NCI-H1694 (cell line): ENCODE measurements at regions not wholly inside any gene's neighbourhood (a gene's known extent, or its start where the extent isn't known, plus 50 kb on each side); places are given as distances from the start of the nearest gene placed in this dataset.

Experiments used
- DNase-seq: peaks from one replicate; lab custom pipeline; 2025; lab: John Stamatoyannopoulos, UW

GRCh38 chr16:11401161-11402050 is 56.1 kb downstream of the RMI2 start:
- DNase-seq, result no peak

GRCh38 chr16:11402051-11402744 is 56.9 kb downstream of the RMI2 start:
- no peak for DNase-seq

GRCh38 chr16:11402745-11403533 is 57.7 kb downstream of the RMI2 start:
- no peak for DNase-seq

- no peak for DNase-seq
These were observed 58.2 kb downstream of the RMI2 start for GRCh38 chr16:11403534-11403795.

- no peak for DNase-seq
These were observed 58.7 kb downstream of the RMI2 start for GRCh38 chr16:11403920-11404319.

GRCh38 chr16:11404603-11405002 is 59.3 kb downstream of the RMI2 start:
- no peak for DNase-seq

GRCh38 chr16:11405331-11406176 is 60.3 kb downstream of the RMI2 start:
- no peak for DNase-seq

- DNase-seq, result no peak
These were observed 60.9 kb downstream of the RMI2 start for GRCh38 chr16:11406177-11406560.

- peak; percentile 65 for DNase-seq
These were observed 62.1 kb downstream of the RMI2 start for GRCh38 chr16:11407047-11407982.

- no peak for DNase-seq
These were observed 63.0 kb downstream of the RMI2 start for GRCh38 chr16:11408216-11408615.

- no peak for DNase-seq
These were observed 64.1 kb downstream of the RMI2 start for GRCh38 chr16:11409398-11409797.

- peak; percentile 73 for DNase-seq
These were observed 65.3 kb downstream of the RMI2 start for GRCh38 chr16:11410376-11411058.

- no peak for DNase-seq
These were observed 65.8 kb downstream of the RMI2 start for GRCh38 chr16:11411059-11411550.

- DNase-seq, result no peak
These were observed 67.1 kb downstream of the RMI2 start for GRCh38 chr16:11412175-11412904.

GRCh38 chr16:11412965-11413887 is 68.0 kb downstream of the RMI2 start:
- DNase-seq, result no peak

- no peak for DNase-seq
These were observed 68.8 kb downstream of the RMI2 start for GRCh38 chr16:11413907-11414595.
